Endothelial cell of umbilical vein (primary cell): ENCODE measurements at regions not wholly inside any gene's neighbourhood (a gene's known extent, or its start where the extent isn't known, plus 50 kb on each side); places are given as distances from the start of the nearest gene placed in this dataset.

Experiments
- BruUV-seq: library from RNA; stranded (reverse); fragments of 400-500 nt; replicated peaks from 2 replicates; lab custom pipeline; 2021; lab: Mats Ljungman, UMichigan
- CTCF ChIA-PET: fragments of 300-600, 350-600 bp; sonication (Branson Sonifier 250); formaldehyde crosslinking; loops from one replicate; lab custom pipeline; 2021; ENCODE audit warnings: antibody characterized with exemption, inconsistent platforms; lab: Charles Lee
- POLR2A ChIA-PET: fragments of 300-600, 350-600 bp; sonication (Branson Sonifier 250); formaldehyde crosslinking; loops from one replicate; lab custom pipeline; 2021; ENCODE audit warnings: antibody characterized with exemption, inconsistent platforms; lab: Charles Lee
- DNase-seq: peaks from one replicate; pipeline ENCODE4 v3.0.0-alpha.2; 2011; ENCODE audit warnings: low read depth, low spot score
- FAIRE-seq: peaks from 2 replicates; lab custom pipeline; 2011; peaks lifted over from hg19 to GRCh38; lab: Jason Lieb, UNC
- H2AFZ ChIP-seq: 2 replicates; pipeline ENCODE4 v1.6.0; 2012; ENCODE audit warnings: low read depth, low read length, control low read depth, inconsistent platforms
- H3K27ac ChIP-seq: 2 replicates; pipeline ENCODE4 v1.5.1; 2011; ENCODE audit warnings: low read depth, mild to moderate bottlenecking, control low read depth, low read length, moderate library complexity; ENCODE audit not compliant: insufficient read depth
- H3K27me3 ChIP-seq, 2 experiments: 2 replicates each; pipeline versions ENCODE4 v1.6.0 to v1.6.1; 2011; ENCODE audit warnings: low read length in 2 of 2, mixed read lengths in 1 of 2; ENCODE audit not compliant: control insufficient read depth in 2 of 2, insufficient read depth in 2 of 2
- H3K36me3 ChIP-seq, 2 experiments: 2 replicates in 1 of 2; 3 replicates in 1 of 2; pipeline ENCODE4 v1.5.1; 2011; ENCODE audit warnings: low read length in 2 of 2, mild to moderate bottlenecking in 1 of 2, moderate library complexity in 1 of 2; ENCODE audit not compliant: control insufficient read depth in 2 of 2, insufficient read depth in 2 of 2; ENCODE audit errors: extremely low read depth in 1 of 2
- H3K4me1 ChIP-seq: 3 replicates; pipeline ENCODE4 v1.5.1; 2011; ENCODE audit warnings: mild to moderate bottlenecking, low read length; ENCODE audit not compliant: control insufficient read depth, insufficient read depth; ENCODE audit errors: extremely low read depth
- H3K4me2 ChIP-seq: 2 replicates; pipeline ENCODE4 v1.6.1; 2011; ENCODE audit warnings: low read length, control low read depth, mixed read lengths; ENCODE audit not compliant: insufficient read depth
- H3K4me3 ChIP-seq, 3 experiments: fragments of 200-600 bp in 1 of 3; sonication (generic), shearing (Covaris generic) in 1 of 3; replicated peaks in 1 of 3; 2 replicates each; pipeline ENCODE4 v1.5.1; 2011 to 2016; ENCODE audit warnings: control low read depth in 3 of 3, low read length in 3 of 3, mild to moderate bottlenecking in 2 of 3, inconsistent platforms in 1 of 3, low read depth in 1 of 3, moderate library complexity in 1 of 3; ENCODE audit not compliant: insufficient read depth in 1 of 3
- H3K79me2 ChIP-seq: 2 replicates; pipeline ENCODE4 v1.6.0; 2012; ENCODE audit warnings: low read length, inconsistent platforms; ENCODE audit not compliant: control insufficient read depth, insufficient read depth
- H3K9ac ChIP-seq: replicated peaks from 2 replicates; pipeline ENCODE3; 2011; ENCODE audit warnings: low read length, control low read depth; ENCODE audit not compliant: insufficient read depth; ENCODE audit errors: extremely low read depth
- H3K9me1 ChIP-seq: replicated peaks from 3 replicates; pipeline ENCODE4 v1.6.0; 2011; ENCODE audit warnings: mild to moderate bottlenecking, low read length; ENCODE audit not compliant: control insufficient read depth, insufficient read depth; ENCODE audit errors: extremely low read depth
- H3K9me3 ChIP-seq: replicated peaks from 2 replicates; pipeline ENCODE4 v1.5.1; 2012; ENCODE audit warnings: low read length, inconsistent platforms; ENCODE audit not compliant: control insufficient read depth, insufficient read depth
- H4K20me1 ChIP-seq: replicated peaks from 2 replicates; pipeline ENCODE3; 2011; ENCODE audit warnings: mild to moderate bottlenecking, low read length; ENCODE audit not compliant: control insufficient read depth, insufficient read depth; ENCODE audit errors: extremely low read depth
- EZH2 ChIP-seq: IDR thresholded peaks from 2 replicates; pipeline ENCODE4 v1.6.1; 2012; ENCODE audit warnings: borderline replicate concordance, low read depth, mild to moderate bottlenecking, moderate library complexity, low read length, inconsistent platforms; ENCODE audit not compliant: severe bottlenecking
- FOS ChIP-seq: IDR thresholded peaks from 2 replicates; pipeline ENCODE4 v1.6.1; 2011; ENCODE audit warnings: mild to moderate bottlenecking, low read length, moderate library complexity, borderline replicate concordance; ENCODE audit not compliant: insufficient read depth
- GATA2 ChIP-seq: IDR thresholded peaks from 2 replicates; pipeline ENCODE4 v1.7.0; 2011; ENCODE audit warnings: low read depth, mild to moderate bottlenecking, moderate library complexity, mixed read lengths, low read length; ENCODE audit not compliant: insufficient read length, insufficient read depth
- JUN ChIP-seq: IDR thresholded peaks from 2 replicates; pipeline ENCODE4 v1.6.1; 2011; ENCODE audit warnings: borderline replicate concordance, low read depth; ENCODE audit not compliant: insufficient read length, insufficient read depth
- MYC ChIP-seq: IDR thresholded peaks from one replicate; pipeline ENCODE4 v1.6.1; 2011; ENCODE audit warnings: mild to moderate bottlenecking, low read depth, low read length
- POLR2A ChIP-seq: IDR thresholded peaks from 2 replicates; pipeline ENCODE4 v1.6.1; 2012; ENCODE audit warnings: low read depth, mild to moderate bottlenecking, control low read depth, low read length
- POLR2AphosphoS5 ChIP-seq: IDR thresholded peaks from 2 replicates; pipeline ENCODE4 v1.6.1; 2012; ENCODE audit warnings: low read depth, mild to moderate bottlenecking, control low read depth, low read length, moderate library complexity; ENCODE audit not compliant: insufficient read depth
- dilution Hi-C: fragments of 300-500 bp; cut with MboI; formaldehyde crosslinking; loops from one replicate; pipeline ENCODE4 v1.15.0; 2019; ENCODE audit warnings: low sequenced_read_pairs; ENCODE audit not compliant: extremely low pct_ligation_motif_present
- intact Hi-C: fragments of 100-400 bp; cut with micrococcal nuclease; formaldehyde crosslinking; loops from one replicate; pipeline ENCODE4 v1.10.0; 2022
- TF ChIP-seq, protein P1 (sequence below): IDR thresholded peaks from 2 replicates; pipeline ENCODE4 v1.6.1; 2011; ENCODE audit not compliant: insufficient read depth, insufficient read length
- TF ChIP-seq, protein P2 (sequence below), 2 donors: IDR thresholded peaks; 1 replicate in 1 of 2; 2 replicates in 1 of 2; pipeline ENCODE4 v1.5.1; 2011; ENCODE audit warnings: low read length in 2 of 2, mild to moderate bottlenecking in 2 of 2, moderate library complexity in 2 of 2, control low read depth in 1 of 2, inconsistent platforms in 1 of 2, low read depth in 1 of 2; ENCODE audit not compliant: insufficient read depth in 1 of 2; ENCODE audit errors: extremely low read depth in 1 of 2

DNA sequence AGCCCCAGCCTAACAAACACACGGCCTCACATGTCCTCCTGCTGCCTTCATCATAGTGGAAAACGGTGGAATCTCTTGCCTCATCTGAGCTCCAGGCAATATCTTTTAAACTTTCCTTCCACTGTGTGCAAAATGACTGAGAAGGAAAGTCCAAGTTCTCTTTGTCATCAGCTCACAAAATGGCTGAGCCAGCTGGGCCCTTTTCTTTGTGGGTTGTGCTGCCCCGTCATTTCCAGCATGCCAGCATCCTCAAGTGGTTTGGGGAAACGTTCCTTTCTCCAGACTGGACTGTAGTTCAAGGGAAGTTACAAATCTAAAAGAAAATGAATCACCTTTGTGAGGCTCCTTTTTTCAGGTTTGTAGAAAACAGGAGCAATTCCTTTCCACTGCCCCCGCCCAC, 171.1 kb upstream of the FSTL4 start:
- POLR2A ChIA-PET, result no interaction called here
- dilution Hi-C loops (no loop called here), intact Hi-C loops (no loop called here)
- no peaks in the 10 kb centered on the region for H3K4me1 ChIP-seq
- FAIRE-seq, result no peak
- no peak for TF ChIP-seq EZH2
- no peak for TF ChIP-seq POLR2A
- no peak for TF ChIP-seq MYC
- TF ChIP-seq JUN, result no peak
- TF ChIP-seq, protein P1, sequence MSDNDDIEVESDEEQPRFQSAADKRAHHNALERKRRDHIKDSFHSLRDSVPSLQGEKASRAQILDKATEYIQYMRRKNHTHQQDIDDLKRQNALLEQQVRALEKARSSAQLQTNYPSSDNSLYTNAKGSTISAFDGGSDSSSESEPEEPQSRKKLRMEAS, result no peak
- no peak for TF ChIP-seq FOS
- no peak for TF ChIP-seq GATA2
- no peak for TF ChIP-seq POLR2AphosphoS5
- TF ChIP-seq, protein P2, sequence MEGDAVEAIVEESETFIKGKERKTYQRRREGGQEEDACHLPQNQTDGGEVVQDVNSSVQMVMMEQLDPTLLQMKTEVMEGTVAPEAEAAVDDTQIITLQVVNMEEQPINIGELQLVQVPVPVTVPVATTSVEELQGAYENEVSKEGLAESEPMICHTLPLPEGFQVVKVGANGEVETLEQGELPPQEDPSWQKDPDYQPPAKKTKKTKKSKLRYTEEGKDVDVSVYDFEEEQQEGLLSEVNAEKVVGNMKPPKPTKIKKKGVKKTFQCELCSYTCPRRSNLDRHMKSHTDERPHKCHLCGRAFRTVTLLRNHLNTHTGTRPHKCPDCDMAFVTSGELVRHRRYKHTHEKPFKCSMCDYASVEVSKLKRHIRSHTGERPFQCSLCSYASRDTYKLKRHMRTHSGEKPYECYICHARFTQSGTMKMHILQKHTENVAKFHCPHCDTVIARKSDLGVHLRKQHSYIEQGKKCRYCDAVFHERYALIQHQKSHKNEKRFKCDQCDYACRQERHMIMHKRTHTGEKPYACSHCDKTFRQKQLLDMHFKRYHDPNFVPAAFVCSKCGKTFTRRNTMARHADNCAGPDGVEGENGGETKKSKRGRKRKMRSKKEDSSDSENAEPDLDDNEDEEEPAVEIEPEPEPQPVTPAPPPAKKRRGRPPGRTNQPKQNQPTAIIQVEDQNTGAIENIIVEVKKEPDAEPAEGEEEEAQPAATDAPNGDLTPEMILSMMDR (IDR thresholded peaks at IDR 0.05; ENCODE audit: extremely low read depth in 1 of 2, insufficient read depth in 1 of 2, low read depth in 1 of 2, low read length in 2 of 2), result no peak
- no TSS peak for BruUV-seq
- CTCF ChIA-PET, result no interaction called here
- H4K20me1 ChIP-seq, result no peaks in the 10 kb centered on the region
- H3K79me2 ChIP-seq, result no peaks in the 10 kb centered on the region
- no peaks in the 10 kb centered on the region for H3K9me3 ChIP-seq
- no peaks in the 10 kb centered on the region for H3K36me3 ChIP-seq
- H3K9me1 ChIP-seq, result no peaks in the 10 kb centered on the region
- H3K4me2 ChIP-seq, result no peak overlapping the region
- no peak overlapping the region for H3K9ac ChIP-seq
- no peak overlapping the region for H3K4me3 ChIP-seq
- H2AFZ ChIP-seq, result no peak overlapping the region
- no peaks in the 10 kb centered on the region for H3K27me3 ChIP-seq
- no peak for DNase-seq
- H3K27ac ChIP-seq, result no peak overlapping the region
